Neuronal stem cell (in vitro differentiated cells): ENCODE measurements at regions not wholly inside any gene's neighbourhood (a gene's known extent, or its start where the extent isn't known, plus 50 kb on each side); places are given as distances from the start of the nearest gene placed in this dataset.

Experiments
- DNase-seq: peaks from one replicate; pipeline ENCODE4 v3.0.0-alpha.2; 2013; ENCODE audit warnings: low spot score
- H2AFZ ChIP-seq: one replicate; pipeline ENCODE4 v1.6.1; 2013; ENCODE audit warnings: mild to moderate bottlenecking, low read length, inconsistent platforms
- H2AK5ac ChIP-seq: 2 replicates; pipeline ENCODE4 v1.6.1; 2013; ENCODE audit warnings: low read depth, mild to moderate bottlenecking, inconsistent platforms, low read length, moderate library complexity, mixed read lengths
- H2BK120ac ChIP-seq: 2 replicates; pipeline ENCODE4 v1.6.1; 2013; ENCODE audit warnings: low read depth, mild to moderate bottlenecking, inconsistent platforms, low read length, moderate library complexity, mixed read lengths
- H2BK12ac ChIP-seq: one replicate; pipeline ENCODE4 v1.6.1; 2013; ENCODE audit warnings: low read length, inconsistent platforms
- H2BK15ac ChIP-seq: 2 replicates; pipeline ENCODE4 v1.6.1; 2013; ENCODE audit warnings: mild to moderate bottlenecking, low read length, inconsistent platforms, mixed read lengths
- H2BK5ac ChIP-seq: one replicate; pipeline ENCODE4 v1.6.1; 2013; ENCODE audit warnings: inconsistent platforms, mild to moderate bottlenecking, low read length, moderate library complexity
- H3K14ac ChIP-seq: one replicate; pipeline ENCODE4 v1.6.1; 2013; ENCODE audit warnings: low read length, inconsistent platforms
- H3K18ac ChIP-seq: 2 replicates; pipeline ENCODE4 v1.6.1; 2013; ENCODE audit warnings: low read length, inconsistent platforms
- H3K23ac ChIP-seq: 2 replicates; pipeline ENCODE4 v1.6.1; 2013; ENCODE audit warnings: low read depth, mild to moderate bottlenecking, mixed read lengths, low read length, inconsistent platforms; ENCODE audit not compliant: poor library complexity
- H3K27ac ChIP-seq: replicated peaks from 3 replicates; pipeline ENCODE4 v1.5.1; 2013; ENCODE audit warnings: low read length, inconsistent platforms
- H3K27me3 ChIP-seq, 3 experiments: 2 replicates each; pipeline ENCODE4 v1.6.1; 2013; ENCODE audit warnings: low read length in 3 of 3, mild to moderate bottlenecking in 2 of 3, inconsistent platforms in 1 of 3, low read depth in 1 of 3, mixed read lengths in 1 of 3, moderate library complexity in 1 of 3; ENCODE audit not compliant: control insufficient read depth in 3 of 3, insufficient read depth in 3 of 3
- H3K36me3 ChIP-seq, 2 donors: replicated peaks in 1 of 2; 2 replicates each; pipeline ENCODE4 v1.6.1; 2013; ENCODE audit warnings: low read length in 2 of 2; ENCODE audit not compliant: control insufficient read depth in 2 of 2, insufficient read depth in 2 of 2
- H3K4ac ChIP-seq: 2 replicates; pipeline ENCODE4 v1.6.1; 2013; ENCODE audit warnings: inconsistent platforms, mild to moderate bottlenecking, low read length, moderate library complexity
- H3K4me1 ChIP-seq, 2 donors: 1 replicate in 1 of 2; 2 replicates in 1 of 2; pipeline ENCODE4 v1.6.1; 2013; ENCODE audit warnings: low read length in 2 of 2, low read depth in 1 of 2; ENCODE audit not compliant: control insufficient read depth in 2 of 2, insufficient read depth in 1 of 2
- H3K4me2 ChIP-seq: one replicate; pipeline ENCODE4 v1.6.1; 2013; ENCODE audit warnings: mild to moderate bottlenecking, low read length, inconsistent platforms; ENCODE audit not compliant: insufficient read depth, poor library complexity, severe bottlenecking
- H3K4me3 ChIP-seq, 2 donors: 2 replicates each; pipeline ENCODE4 v1.5.1; 2013; ENCODE audit warnings: low read length in 2 of 2, mild to moderate bottlenecking in 2 of 2, inconsistent platforms in 1 of 2, moderate library complexity in 1 of 2
- H3K79me1 ChIP-seq: one replicate; pipeline ENCODE4 v1.6.1; 2013; ENCODE audit warnings: low read depth, mild to moderate bottlenecking, inconsistent platforms, low read length, moderate library complexity
- H3K9ac ChIP-seq: one replicate; pipeline ENCODE4 v1.6.1; 2013; ENCODE audit warnings: mild to moderate bottlenecking, low read depth, low read length, inconsistent platforms; ENCODE audit not compliant: poor library complexity
- H3K9me3 ChIP-seq, 2 donors: replicated peaks in 1 of 2; 2 replicates each; pipeline versions ENCODE3 to v1.6.1; 2013; ENCODE audit warnings: low read length in 2 of 2, mild to moderate bottlenecking in 2 of 2, inconsistent platforms in 1 of 2, low read depth in 1 of 2, mixed read lengths in 1 of 2, moderate library complexity in 1 of 2; ENCODE audit not compliant: control insufficient read depth in 2 of 2, insufficient read depth in 1 of 2
- H4K8ac ChIP-seq: one replicate; pipeline ENCODE4 v1.6.1; 2013; ENCODE audit warnings: low read depth, mild to moderate bottlenecking, inconsistent platforms, low read length, moderate library complexity
- H4K91ac ChIP-seq: one replicate; pipeline ENCODE4 v1.6.1; 2013; ENCODE audit warnings: low read length, low read depth, mild to moderate bottlenecking, inconsistent platforms; ENCODE audit not compliant: poor library complexity
- WGBS, 2 donors: extraction: QIAGEN DNeasy Blood & Tissue Kit; methylation state at CpG; one replicate each; pipeline ENCODE4 v1.1.7; 2013; ENCODE audit warnings: missing lambda C conversion rate in 2 of 2, mixed read lengths in 1 of 2; ENCODE audit not compliant: insufficient read length in 2 of 2, insufficient replicate concordance in 1 of 2; ENCODE audit errors: extremely low coverage in 2 of 2; 5-methylcytosine and 5-hydroxymethylcytosine counted together

DNA sequence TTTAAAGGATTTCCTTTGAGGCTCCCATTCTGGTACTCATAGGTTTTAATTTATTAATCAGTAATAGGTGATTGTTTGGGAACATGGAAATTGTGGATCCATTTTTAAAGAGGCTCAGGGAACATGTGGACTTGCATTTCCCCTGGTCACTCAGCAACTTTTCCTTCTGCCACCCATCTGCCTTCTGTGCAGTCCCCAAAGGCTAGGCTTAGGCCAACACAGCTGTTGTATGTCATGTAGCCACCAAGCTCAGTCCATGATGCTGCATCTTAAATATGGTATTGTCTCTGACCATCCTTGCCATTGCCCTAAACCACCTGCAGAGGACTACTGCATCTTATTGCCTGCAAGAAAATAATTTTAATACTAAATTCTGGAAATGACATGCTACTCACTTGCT, 416.7 kb upstream of the SEMA6D start:
- Histone ChIP-seq H2BK12ac (no peak overlapping the region), H3K4ac (no peak overlapping the region), H3K27me3 (no peaks in the 10 kb centered on the region), H3K9me3 (no peaks in the 10 kb centered on the region), H2AK5ac (no peak overlapping the region), H3K4me2 (no peak overlapping the region), H3K23ac (no peak overlapping the region), H3K14ac (no peak overlapping the region), H2AFZ (no peak overlapping the region), H3K27ac (no peak overlapping the region), H3K79me1 (no peaks in the 10 kb centered on the region), H3K4me1 (peaks cover 0 to 3% of the 10 kb centered on the region in 2 donors), H3K9ac (no peak overlapping the region), H4K8ac (no peak overlapping the region), H3K18ac (no peak overlapping the region), H2BK120ac (no peak overlapping the region), H3K36me3 (no peaks in the 10 kb centered on the region), H2BK15ac (no peak overlapping the region), H4K91ac (no peak overlapping the region), H3K4me3 (peak overlapping the region in 1 of 2 donors; percentile 53), H2BK5ac (no peak overlapping the region)
- no peak for DNase-seq

DNA sequence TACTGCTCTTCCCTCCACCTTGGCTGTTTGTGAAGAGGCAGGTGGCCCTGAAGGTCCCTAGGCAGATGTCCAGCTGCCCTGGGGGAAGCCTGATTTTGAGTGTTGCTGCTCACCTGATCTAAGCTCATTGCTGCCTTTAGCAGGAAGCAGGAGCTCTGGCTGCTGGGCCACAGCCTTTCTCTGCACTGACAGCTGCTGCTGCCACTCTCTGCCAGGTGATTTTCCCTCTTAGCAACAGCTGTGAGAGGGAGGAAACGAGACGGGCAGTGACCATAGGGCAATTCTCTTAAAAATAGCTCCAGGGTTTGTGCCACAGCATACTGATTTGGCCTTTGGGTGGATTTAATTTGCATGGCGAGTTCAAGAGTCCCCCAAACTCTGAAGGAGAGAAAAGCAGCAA, 415.8 kb upstream of the SEMA6D start:
- Histone ChIP-seq H3K4me2 (no peak overlapping the region), H2BK120ac (no peak overlapping the region), H2BK15ac (no peak overlapping the region), H3K9me3 (no peaks in the 10 kb centered on the region), H3K9ac (no peak overlapping the region), H2AFZ (no peak overlapping the region), H2BK5ac (no peak overlapping the region), H3K4me3 (no peak overlapping the region), H2AK5ac (no peak overlapping the region), H4K91ac (no peak overlapping the region), H3K27me3 (no peaks in the 10 kb centered on the region), H3K23ac (no peak overlapping the region), H2BK12ac (no peak overlapping the region), H3K4ac (no peak overlapping the region), H3K14ac (no peak overlapping the region), H3K4me1 (peaks cover 0 to 3% of the 10 kb centered on the region in 2 donors), H3K18ac (no peak overlapping the region), H4K8ac (no peak overlapping the region), H3K27ac (no peak overlapping the region), H3K36me3 (no peaks in the 10 kb centered on the region), H3K79me1 (no peaks in the 10 kb centered on the region)
- DNase-seq: no peak
- no CpG with 5 or more reads among the region's 3 CpGs for WGBS, 2 donors

GRCh38 chr15:47304656-47305055, 412.6 kb upstream of the SEMA6D start:
- Histone ChIP-seq H3K23ac (no peak overlapping the region), H3K27me3 (no peaks in the 10 kb centered on the region), H4K8ac (no peak overlapping the region), H3K4me2 (no peak overlapping the region), H3K79me1 (no peaks in the 10 kb centered on the region), H3K18ac (no peak overlapping the region), H2BK5ac (no peak overlapping the region), H2BK15ac (no peak overlapping the region), H3K14ac (no peak overlapping the region), H3K4ac (no peak overlapping the region), H3K36me3 (no peaks in the 10 kb centered on the region), H4K91ac (no peak overlapping the region), H2BK12ac (no peak overlapping the region), H3K4me1 (peaks cover 0 to 1% of the 10 kb centered on the region in 2 donors), H3K27ac (no peak overlapping the region), H2AK5ac (no peak overlapping the region), H3K9ac (no peak overlapping the region), H3K4me3 (no peak overlapping the region), H2BK120ac (no peak overlapping the region), H3K9me3 (no peaks in the 10 kb centered on the region), H2AFZ (no peak overlapping the region)
- no peak for DNase-seq

DNA sequence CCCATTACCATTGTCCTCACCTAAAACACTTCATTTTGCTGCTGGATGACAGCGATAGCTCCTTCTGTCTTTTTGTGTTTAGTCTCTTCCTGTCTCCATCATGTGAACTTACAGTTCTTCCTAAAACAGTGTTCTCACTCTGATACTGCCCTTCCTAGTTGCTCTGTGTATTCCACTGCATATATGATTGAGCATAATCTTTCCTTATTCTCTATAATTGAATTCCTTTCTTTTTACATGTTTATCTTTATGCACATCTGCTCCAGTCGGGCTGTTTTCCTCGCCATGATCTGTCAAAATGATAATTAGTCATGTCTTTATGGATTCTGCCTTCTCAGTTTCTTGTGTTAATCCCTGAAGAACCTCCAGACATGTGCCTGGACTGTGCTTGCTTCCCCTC, 405.1 kb upstream of the SEMA6D start:
- Histone ChIP-seq H3K4me3 (no peak overlapping the region), H4K91ac (no peak overlapping the region), H3K14ac (no peak overlapping the region), H2BK12ac (no peak overlapping the region), H3K23ac (no peak overlapping the region), H2AFZ (no peak overlapping the region), H2AK5ac (no peak overlapping the region), H2BK15ac (no peak overlapping the region), H3K18ac (no peak overlapping the region), H3K4me1 (no peaks in the 10 kb centered on the region), H3K27me3 (no peaks in the 10 kb centered on the region), H3K4ac (no peak overlapping the region), H3K9me3 (no peaks in the 10 kb centered on the region), H2BK5ac (no peak overlapping the region), H3K27ac (no peak overlapping the region), H3K79me1 (no peaks in the 10 kb centered on the region), H3K9ac (no peak overlapping the region), H4K8ac (no peak overlapping the region), H3K36me3 (no peaks in the 10 kb centered on the region), H2BK120ac (no peak overlapping the region), H3K4me2 (no peak overlapping the region)
- DNase-seq: no peak
- WGBS, 2 donors: no CpG with 5 or more reads among the region's 3 CpGs
